IPS-11a (cell line): ENCODE measurements at regions not wholly inside any gene's neighbourhood (a gene's known extent, or its start where the extent isn't known, plus 50 kb on each side); places are given as distances from the start of the nearest gene placed in this dataset.
"Not testable (repeated sequence)": the region's sequence is repeated elsewhere in the genome, so short reads cannot be mapped to it uniquely, and the experiment has no call there.

ENCODE experiments used
- H3K4me3 ChIP-seq: one replicate; pipeline ENCODE4 v1.5.1; 2013; ENCODE audit warnings: low read depth, low read length, control low read depth

GRCh38 chr3:106913111-106913698 lies 464.0 kb upstream of the CCDC54 start:
- H3K4me3 ChIP-seq, result no peak overlapping the region

- no peak overlapping the region for H3K4me3 ChIP-seq
Observed at GRCh38 chr3:106913966-106914365, 463.3 kb upstream of the CCDC54 start.

- H3K4me3 ChIP-seq, result no peak overlapping the region
Observed at GRCh38 chr3:106920609-106921008, 456.6 kb upstream of the CCDC54 start.

- H3K4me3 ChIP-seq, result no peak overlapping the region
Observed at GRCh38 chr3:106929081-106929480, 448.2 kb upstream of the CCDC54 start.

GRCh38 chr3:106930086-106930485 lies 447.2 kb upstream of the CCDC54 start:
- H3K4me3 ChIP-seq, result no peak overlapping the region

GRCh38 chr3:106931904-106932303 lies 445.3 kb upstream of the CCDC54 start:
- no peak overlapping the region for H3K4me3 ChIP-seq

GRCh38 chr3:106936337-106936736 lies 440.9 kb upstream of the CCDC54 start:
- no peak overlapping the region for H3K4me3 ChIP-seq

- H3K4me3 ChIP-seq, result no peak overlapping the region
Observed at GRCh38 chr3:106942051-106942450, 435.2 kb upstream of the CCDC54 start.

GRCh38 chr3:106943071-106943470 lies 434.2 kb upstream of the CCDC54 start:
- no peak overlapping the region for H3K4me3 ChIP-seq

GRCh38 chr3:106945435-106945834 lies 431.8 kb upstream of the CCDC54 start:
- no peak overlapping the region for H3K4me3 ChIP-seq

- H3K4me3 ChIP-seq, result no peak overlapping the region
Observed at GRCh38 chr3:106946866-106947265, 430.4 kb upstream of the CCDC54 start.

- H3K4me3 ChIP-seq, result no peak overlapping the region
Observed at GRCh38 chr3:106957029-106957428, 420.2 kb upstream of the CCDC54 start.

GRCh38 chr3:106962993-106963392 lies 414.2 kb upstream of the CCDC54 start:
- no peak overlapping the region for H3K4me3 ChIP-seq

GRCh38 chr3:106963442-106963841 lies 413.8 kb upstream of the CCDC54 start:
- no peak overlapping the region for H3K4me3 ChIP-seq

- no peak overlapping the region for H3K4me3 ChIP-seq
Observed at GRCh38 chr3:106965307-106965706, 411.9 kb upstream of the CCDC54 start.

- H3K4me3 ChIP-seq, result no peak overlapping the region
Observed at GRCh38 chr3:106969596-106969995, 407.6 kb upstream of the CCDC54 start.

- H3K4me3 ChIP-seq, result no peak overlapping the region
Observed at GRCh38 chr3:106981392-106981791, 395.8 kb upstream of the CCDC54 start.

GRCh38 chr3:106985721-106986120 lies 391.5 kb upstream of the CCDC54 start:
- H3K4me3 ChIP-seq, result no peak overlapping the region

- not testable (repeated sequence) for H3K4me3 ChIP-seq
Observed at GRCh38 chr3:106998841-106999682, 378.2 kb upstream of the CCDC54 start.

- no peak overlapping the region for H3K4me3 ChIP-seq
Observed at GRCh38 chr3:107001635-107002034, 375.6 kb upstream of the CCDC54 start.

GRCh38 chr3:107005352-107005751 lies 371.9 kb upstream of the CCDC54 start:
- H3K4me3 ChIP-seq, result not testable (repeated sequence)

- no peak overlapping the region for H3K4me3 ChIP-seq
Observed at GRCh38 chr3:107008213-107008612, 369.0 kb upstream of the CCDC54 start.

GRCh38 chr3:107013641-107014040 lies 363.6 kb upstream of the CCDC54 start:
- no peak overlapping the region for H3K4me3 ChIP-seq
